GM19351 (cell line): ENCODE measurements at regions not wholly inside any gene's neighbourhood (a gene's known extent, or its start where the extent isn't known, plus 50 kb on each side); places are given as distances from the start of the nearest gene placed in this dataset.

Experiments used
- ATAC-seq: cut with Tn5 transposase; IDR thresholded peaks from one replicate; pipeline ENCODE4 v1.9.1; 2021; ENCODE audit warnings: mild to moderate bottlenecking, moderate library complexity; ENCODE audit not compliant: unreplicated experiment

- no peak for ATAC-seq
Observed at GRCh38 chr5:116853992-116854391, 279.4 kb upstream of the SEMA6A start.

GRCh38 chr5:116848954-116849581 lies 274.4 kb upstream of the SEMA6A start:
- no peak for ATAC-seq

- no peak for ATAC-seq
Observed at GRCh38 chr5:116847960-116848359, 273.3 kb upstream of the SEMA6A start.

GRCh38 chr5:116844015-116844414 lies 269.4 kb upstream of the SEMA6A start:
- peak; percentile 43 for ATAC-seq

- no peak for ATAC-seq
Observed at GRCh38 chr5:116842514-116842961, 267.9 kb upstream of the SEMA6A start.

GRCh38 chr5:116841734-116842133 lies 267.1 kb upstream of the SEMA6A start:
- no peak for ATAC-seq

GRCh38 chr5:116838011-116838536 lies 263.5 kb upstream of the SEMA6A start:
- ATAC-seq: no peak

- ATAC-seq: no peak
Observed at GRCh38 chr5:116834796-116835515, 260.3 kb upstream of the SEMA6A start.

- ATAC-seq: no peak
Observed at GRCh38 chr5:116830079-116830478, 255.5 kb upstream of the SEMA6A start.

- no peak for ATAC-seq
Observed at GRCh38 chr5:116827078-116827477, 252.5 kb upstream of the SEMA6A start.

GRCh38 chr5:116825486-116825885 lies 250.9 kb upstream of the SEMA6A start:
- no peak for ATAC-seq

- ATAC-seq: no peak
Observed at GRCh38 chr5:116824751-116825438, 250.3 kb upstream of the SEMA6A start.

- no peak for ATAC-seq
Observed at GRCh38 chr5:116814626-116815385, 240.2 kb upstream of the SEMA6A start.

- no peak for ATAC-seq
Observed at GRCh38 chr5:116813906-116814305, 239.3 kb upstream of the SEMA6A start.

GRCh38 chr5:116813356-116813755 lies 238.7 kb upstream of the SEMA6A start:
- no peak for ATAC-seq

- no peak for ATAC-seq
Observed at GRCh38 chr5:116810951-116811350, 236.3 kb upstream of the SEMA6A start.

GRCh38 chr5:116806836-116807235 lies 232.2 kb upstream of the SEMA6A start:
- ATAC-seq: no peak

GRCh38 chr5:116799401-116799800 lies 224.8 kb upstream of the SEMA6A start:
- no peak for ATAC-seq

- no peak for ATAC-seq
Observed at GRCh38 chr5:116795189-116795588, 220.6 kb upstream of the SEMA6A start.

GRCh38 chr5:116789522-116789921 lies 214.9 kb upstream of the SEMA6A start:
- ATAC-seq: no peak

GRCh38 chr5:116788851-116789403 lies 214.3 kb upstream of the SEMA6A start:
- no peak for ATAC-seq
